Effector memory CD4-positive, alpha-beta T cell (primary cell): ENCODE measurements at regions not wholly inside any gene's neighbourhood (a gene's known extent, or its start where the extent isn't known, plus 50 kb on each side); places are given as distances from the start of the nearest gene placed in this dataset.

Experiments used
- DNase-seq, 3 donors: peaks; one replicate each; pipeline ENCODE4 v3.0.0-alpha.2; 2020
- H3K27ac ChIP-seq: 2 replicates; pipeline ENCODE4 v1.7.0; 2013; ENCODE audit warnings: mild to moderate bottlenecking, low read length, moderate library complexity; ENCODE audit not compliant: insufficient read depth, poor library complexity, severe bottlenecking
- H3K27me3 ChIP-seq: replicated peaks from 2 replicates; pipeline ENCODE4 v1.7.0; 2013; ENCODE audit warnings: mild to moderate bottlenecking, low read length; ENCODE audit not compliant: insufficient read depth, control insufficient read depth, poor library complexity, severe bottlenecking
- H3K36me3 ChIP-seq: 2 replicates; pipeline ENCODE4 v1.7.0; 2013; ENCODE audit warnings: mild to moderate bottlenecking, low read length, moderate library complexity; ENCODE audit not compliant: control insufficient read depth, insufficient read depth
- H3K4me1 ChIP-seq: 2 replicates; pipeline ENCODE4 v1.7.0; 2013; ENCODE audit warnings: low read length, mild to moderate bottlenecking; ENCODE audit not compliant: control insufficient read depth, insufficient read depth, poor library complexity, severe bottlenecking
- H3K4me3 ChIP-seq: 2 replicates; pipeline ENCODE4 v1.7.0; 2013; ENCODE audit warnings: low read length, low read depth, mild to moderate bottlenecking; ENCODE audit not compliant: insufficient read depth, poor library complexity, severe bottlenecking
- H3K9me3 ChIP-seq: 2 replicates; pipeline ENCODE4 v1.7.0; 2013; ENCODE audit warnings: mild to moderate bottlenecking, low read length, moderate library complexity; ENCODE audit not compliant: control insufficient read depth

- peak overlapping the region; percentile 16 for H3K4me3 ChIP-seq
Observed at GRCh38 chrX:15158350-15158735, 111.5 kb downstream of the ASB9 start.

DNA sequence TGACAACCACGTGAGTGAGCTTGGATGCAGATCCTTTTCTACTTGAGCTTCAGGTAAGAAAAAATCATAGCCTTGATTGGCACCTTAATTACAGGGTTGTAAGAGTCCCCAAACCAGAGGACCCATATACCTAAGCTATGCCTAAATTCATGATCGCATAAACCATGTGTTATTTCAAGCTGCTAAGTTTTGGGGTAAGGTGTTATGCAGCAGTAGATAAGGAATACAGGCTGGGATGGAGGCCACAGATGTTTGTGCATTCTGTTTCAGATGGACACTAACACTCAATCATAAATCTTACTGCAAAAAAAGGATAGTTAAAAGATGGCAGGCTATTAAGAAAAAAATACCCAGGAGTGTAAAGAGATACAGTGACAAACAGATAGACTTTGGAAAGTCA is 112.3 kb downstream of the ASB9 start:
- no peak for DNase-seq
- Histone ChIP-seq H3K9me3 (no peaks in the 10 kb centered on the region), H3K27ac (no peak overlapping the region), H3K27me3 (no peaks in the 10 kb centered on the region), H3K4me1 (no peaks in the 10 kb centered on the region), H3K36me3 (no peaks in the 10 kb centered on the region), H3K4me3 (no peak overlapping the region)

More at GRCh38 chrX:15158350-15158735, 111.5 kb downstream of the ASB9 start:
- no peaks in the 10 kb centered on the region for H3K36me3 ChIP-seq
- no peaks in the 10 kb centered on the region for H3K9me3 ChIP-seq
- no peaks in the 10 kb centered on the region for H3K27me3 ChIP-seq
- H3K27ac ChIP-seq: no peak overlapping the region
- DNase-seq: no peak
- H3K4me1 ChIP-seq: no peaks in the 10 kb centered on the region

DNA sequence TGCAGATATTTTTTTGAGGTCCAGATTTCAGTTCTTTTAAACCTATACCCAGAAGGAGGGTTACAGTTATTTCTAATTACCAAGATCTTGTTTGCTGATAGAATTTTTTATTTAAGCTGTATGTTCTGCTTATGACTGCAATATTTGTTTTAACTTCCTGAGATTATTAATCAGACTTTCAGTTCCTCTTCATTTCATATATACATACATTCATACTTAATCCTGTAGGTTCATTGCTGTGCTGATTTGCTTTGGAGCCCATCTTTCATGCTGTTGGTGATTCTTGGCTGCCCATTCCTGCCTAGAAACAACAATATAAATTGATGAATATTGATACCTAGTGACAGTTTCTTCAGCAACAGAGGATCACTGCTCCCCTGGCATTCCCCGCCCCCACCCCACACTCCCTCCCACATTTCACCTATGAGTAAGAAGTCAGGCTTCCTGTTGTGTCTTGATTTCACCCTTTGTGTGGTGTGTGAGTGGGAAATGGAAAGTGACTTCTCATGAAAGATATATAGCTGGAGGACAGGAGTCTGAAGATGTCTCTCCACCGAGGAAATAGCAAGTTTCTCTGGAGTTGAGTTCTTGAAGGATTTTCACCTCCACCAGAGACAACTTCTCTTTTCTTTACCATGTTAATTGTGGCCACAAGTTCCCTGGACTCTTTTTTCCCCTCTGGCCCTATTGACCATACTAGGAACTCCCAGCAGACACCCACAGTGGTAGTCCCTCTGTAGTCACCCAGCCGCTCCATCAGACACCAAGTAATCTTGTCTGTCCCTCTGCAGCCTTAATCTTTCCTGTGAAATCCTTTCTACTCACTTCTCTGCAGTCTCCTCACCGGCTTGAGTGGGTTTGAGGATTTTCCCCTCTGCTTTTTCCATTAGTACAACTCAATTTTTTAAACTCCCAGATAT is 118.4 kb downstream of the ASB9 start:
- H3K4me1 ChIP-seq: no peaks in the 10 kb centered on the region
- no peaks in the 10 kb centered on the region for H3K9me3 ChIP-seq
- H3K27ac ChIP-seq: no peak overlapping the region
- H3K4me3 ChIP-seq: no peak overlapping the region
- peak in 1 of 3 donors; percentile 11 for DNase-seq
- no peaks in the 10 kb centered on the region for H3K36me3 ChIP-seq
- no peaks in the 10 kb centered on the region for H3K27me3 ChIP-seq

DNA sequence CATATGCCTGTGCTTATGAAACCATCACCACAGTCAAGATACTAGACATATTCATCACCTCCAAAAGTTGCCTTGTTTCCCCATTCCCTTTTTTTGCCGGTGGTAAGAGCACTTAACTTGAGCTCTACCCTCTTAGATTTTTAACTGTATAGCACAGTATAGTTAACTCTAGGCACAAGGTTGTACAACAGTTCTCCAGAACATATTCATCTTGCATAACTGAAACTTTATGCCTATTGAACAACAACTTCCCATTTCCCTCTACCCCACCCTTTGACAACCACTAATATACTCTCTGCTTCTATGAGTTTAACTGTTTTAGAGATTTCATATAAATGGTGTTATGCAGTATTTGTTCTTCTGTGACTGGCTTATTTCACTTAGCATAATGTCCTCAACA is 119.3 kb downstream of the ASB9 start:
- H3K4me1 ChIP-seq: no peaks in the 10 kb centered on the region
- no peaks in the 10 kb centered on the region for H3K36me3 ChIP-seq
- no peak overlapping the region for H3K4me3 ChIP-seq
- H3K27ac ChIP-seq: no peak overlapping the region
- H3K9me3 ChIP-seq: no peaks in the 10 kb centered on the region
- no peak for DNase-seq
- H3K27me3 ChIP-seq: no peaks in the 10 kb centered on the region

DNA sequence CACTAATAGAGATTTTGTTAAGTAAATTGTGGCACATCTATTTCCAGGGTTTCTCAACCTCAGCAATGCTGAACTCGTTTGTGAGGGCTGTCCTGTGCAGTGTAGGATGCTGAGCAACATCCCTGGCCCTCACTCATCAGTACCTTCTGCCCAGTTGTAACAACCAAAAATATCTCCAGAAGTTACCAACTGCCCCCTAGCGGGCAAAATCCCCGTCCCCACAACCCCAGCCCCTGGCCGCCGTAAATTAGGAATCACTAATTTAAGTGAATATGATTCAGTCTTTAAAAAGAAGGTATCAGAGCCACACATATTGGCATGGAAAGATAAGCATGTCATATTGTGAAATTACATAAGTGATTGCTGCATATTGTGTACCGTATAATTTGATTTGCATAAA is 123.4 kb downstream of the ASB9 start:
- Histone ChIP-seq H3K27ac (no peak overlapping the region), H3K36me3 (no peaks in the 10 kb centered on the region), H3K9me3 (no peaks in the 10 kb centered on the region), H3K4me1 (no peaks in the 10 kb centered on the region), H3K27me3 (no peaks in the 10 kb centered on the region), H3K4me3 (no peak overlapping the region)
- DNase-seq: no peak

- H3K27ac ChIP-seq: no peak overlapping the region
- no peaks in the 10 kb centered on the region for H3K9me3 ChIP-seq
- DNase-seq: no peak
- H3K36me3 ChIP-seq: no peaks in the 10 kb centered on the region
- no peaks in the 10 kb centered on the region for H3K27me3 ChIP-seq
- no peaks in the 10 kb centered on the region for H3K4me1 ChIP-seq
- H3K4me3 ChIP-seq: no peak overlapping the region
Observed at GRCh38 chrX:15143825-15144121, 126.1 kb downstream of the ASB9 start.

DNA sequence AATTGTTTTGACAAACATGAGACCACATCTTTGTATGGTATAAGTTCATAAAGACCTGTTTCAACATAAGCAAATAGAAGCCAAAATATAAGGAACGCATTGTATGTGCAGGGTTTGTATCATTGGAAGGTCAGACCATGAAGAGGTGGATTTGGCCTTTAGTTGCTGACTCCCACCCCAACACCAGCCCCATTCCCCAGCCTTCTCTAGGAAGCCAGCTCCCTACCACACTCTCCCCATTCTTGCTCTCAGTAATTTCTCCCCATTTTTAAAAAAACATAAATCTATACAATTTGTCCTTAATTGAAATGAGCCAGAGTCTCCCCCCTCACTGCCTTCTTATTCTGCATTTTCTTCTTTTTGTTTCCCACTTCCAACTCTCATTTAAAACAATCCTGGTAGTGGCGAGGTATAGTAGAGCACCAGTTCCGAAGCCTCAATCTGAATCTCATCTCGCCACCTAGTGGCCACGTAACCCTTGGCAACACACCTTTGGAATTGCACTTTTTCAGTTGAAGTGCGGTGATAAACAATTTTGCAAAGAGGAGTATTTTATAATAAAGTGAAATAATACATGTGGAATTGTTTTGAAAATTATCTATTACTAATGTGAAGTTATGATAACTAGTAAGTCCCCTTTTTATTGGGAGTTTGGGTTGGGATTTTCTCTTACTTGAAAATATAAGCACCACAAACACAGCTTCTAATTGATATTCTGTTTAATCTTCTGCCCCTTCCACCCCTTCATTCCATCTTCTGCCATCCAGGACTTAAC is 126.6 kb downstream of the ASB9 start:
- peak in 1 of 3 donors; percentile 19 for DNase-seq
- no peaks in the 10 kb centered on the region for H3K27me3 ChIP-seq
- no peak overlapping the region for H3K4me3 ChIP-seq
- no peaks in the 10 kb centered on the region for H3K9me3 ChIP-seq
- H3K36me3 ChIP-seq: no peaks in the 10 kb centered on the region
- no peaks in the 10 kb centered on the region for H3K4me1 ChIP-seq
- H3K27ac ChIP-seq: no peak overlapping the region

GRCh38 chrX:15142084-15142715 is 127.7 kb downstream of the ASB9 start:
- Histone ChIP-seq H3K9me3 (no peaks in the 10 kb centered on the region), H3K36me3 (no peaks in the 10 kb centered on the region), H3K27ac (no peak overlapping the region), H3K27me3 (no peaks in the 10 kb centered on the region), H3K4me3 (no peak overlapping the region), H3K4me1 (no peaks in the 10 kb centered on the region)
- DNase-seq: no peak

DNA sequence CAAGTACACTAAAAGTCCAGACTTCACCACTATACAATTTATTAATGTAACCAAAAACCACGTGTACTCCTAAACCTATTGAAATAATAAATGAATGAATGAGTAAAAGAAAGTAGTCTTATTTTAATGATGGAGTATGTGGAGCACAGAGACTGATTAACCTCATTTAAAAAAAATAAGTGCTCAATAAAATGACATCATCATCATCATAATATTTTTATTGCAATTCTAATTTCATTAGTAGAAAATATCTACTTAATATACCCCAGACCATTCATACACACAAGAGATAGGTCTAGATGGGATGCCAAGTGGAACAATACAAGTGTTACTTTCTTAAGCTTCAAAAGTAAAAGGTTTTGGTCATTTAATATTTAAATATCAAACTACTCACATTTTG is 133.1 kb downstream of the ASB9 start:
- Histone ChIP-seq H3K4me1 (no peaks in the 10 kb centered on the region), H3K4me3 (no peak overlapping the region), H3K27ac (no peak overlapping the region), H3K36me3 (no peaks in the 10 kb centered on the region), H3K9me3 (no peaks in the 10 kb centered on the region), H3K27me3 (no peaks in the 10 kb centered on the region)
- no peak for DNase-seq

DNA sequence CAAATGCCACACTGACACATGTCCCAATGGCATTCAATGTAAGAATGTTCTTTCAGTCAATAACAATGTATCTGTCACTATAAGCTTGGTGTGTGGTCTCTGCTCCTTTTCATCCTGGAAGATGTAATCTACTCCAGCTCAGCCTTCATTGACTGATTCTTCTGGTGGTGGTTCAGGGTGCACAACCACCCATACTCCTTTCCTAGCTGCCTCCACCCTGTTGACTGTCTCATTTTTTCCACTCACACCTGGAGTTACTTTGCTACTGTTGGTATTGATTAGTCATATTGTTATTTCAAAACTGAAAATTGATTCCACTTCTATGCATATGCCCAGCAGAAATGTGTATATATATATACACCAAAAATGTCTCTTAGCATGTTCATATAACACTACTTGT is 140.5 kb downstream of the ASB9 start:
- Histone ChIP-seq H3K9me3 (no peaks in the 10 kb centered on the region), H3K27ac (no peak overlapping the region), H3K4me1 (no peaks in the 10 kb centered on the region), H3K4me3 (no peak overlapping the region), H3K36me3 (no peaks in the 10 kb centered on the region), H3K27me3 (no peaks in the 10 kb centered on the region)
- no peak for DNase-seq
